Spinal cord (tissue), 9 donors: ENCODE measurements at regions not wholly inside any gene's neighbourhood (a gene's known extent, or its start where the extent isn't known, plus 50 kb on each side); places are given as distances from the start of the nearest gene placed in this dataset.
"Not testable (repeated sequence)": the region's sequence is repeated elsewhere in the genome, so short reads cannot be mapped to it uniquely, and the experiment has no call there.

Source experiments
- DNase-seq, 6 donors: peaks; one replicate each; pipeline versions ENCODE4 v3.0.0 to v3.0.0-alpha.2; 2013 to 2015; ENCODE audit warnings: low spot score in 6 of 6, low read depth in 4 of 6
- H3K27ac ChIP-seq: one replicate; pipeline ENCODE4 v1.5.1; 2013; ENCODE audit warnings: low read depth, low read length, control low read depth
- H3K27me3 ChIP-seq: one replicate; pipeline ENCODE4 v1.6.1; 2013; ENCODE audit warnings: low read length; ENCODE audit not compliant: control insufficient read depth, insufficient read depth
- H3K36me3 ChIP-seq: one replicate; pipeline ENCODE4 v1.6.1; 2013; ENCODE audit warnings: low read length; ENCODE audit not compliant: control insufficient read depth, insufficient read depth
- H3K4me1 ChIP-seq: one replicate; pipeline ENCODE4 v1.6.1; 2013; ENCODE audit warnings: low read length; ENCODE audit not compliant: control insufficient read depth, insufficient read depth
- H3K4me3 ChIP-seq: one replicate; pipeline ENCODE4 v1.5.1; 2013; ENCODE audit warnings: low read depth, low read length, control low read depth
- H3K9me3 ChIP-seq: one replicate; pipeline ENCODE4 v1.6.1; 2013; ENCODE audit warnings: low read length; ENCODE audit not compliant: control insufficient read depth, insufficient read depth
- WGBS: methylation state at CpG from one replicate; pipeline ENCODE4 v1.1.5; 2013; ENCODE audit warnings: missing lambda C conversion rate; ENCODE audit not compliant: insufficient coverage; 5-methylcytosine and 5-hydroxymethylcytosine counted together
- donor health status: healthy.

GRCh38 chr14:106276326-106277267 is 750.2 kb downstream of the TMEM121 start:
- Histone ChIP-seq H3K4me3 (no peak overlapping the region), H3K27ac (no peak overlapping the region), H3K36me3 (no peaks in the 10 kb centered on the region), H3K27me3 (no peaks in the 10 kb centered on the region), H3K9me3 (peaks cover 4% of the 10 kb centered on the region), H3K4me1 (no peaks in the 10 kb centered on the region)
- no peak for DNase-seq
- whole genome bisulfite sequencing: 57% methylated on average over 8 of the region's 12 CpGs

GRCh38 chr14:106277503-106277902 is 751.1 kb downstream of the TMEM121 start:
- H3K9me3 ChIP-seq: peaks cover 4% of the 10 kb centered on the region
- DNase-seq: no peak
- no peaks in the 10 kb centered on the region for H3K27me3 ChIP-seq
- H3K36me3 ChIP-seq: no peaks in the 10 kb centered on the region
- 0% methylated on average over 2 of the region's 3 CpGs for WGBS
- no peaks in the 10 kb centered on the region for H3K4me1 ChIP-seq
- H3K27ac ChIP-seq: no peak overlapping the region
- H3K4me3 ChIP-seq: no peak overlapping the region

- Histone ChIP-seq H3K4me1 (no peaks in the 10 kb centered on the region), H3K27me3 (no peaks in the 10 kb centered on the region), H3K36me3 (no peaks in the 10 kb centered on the region), H3K27ac (no peak overlapping the region), H3K9me3 (peaks cover 4% of the 10 kb centered on the region), H3K4me3 (no peak overlapping the region)
- no peak for DNase-seq
Observed at GRCh38 chr14:106280876-106281275, 754.5 kb downstream of the TMEM121 start.

- 73% methylated on average over 41 of the region's 41 CpGs for WGBS
- no peak for DNase-seq
- no peaks in the 10 kb centered on the region for H3K36me3 ChIP-seq
- H3K4me3 ChIP-seq: no peak overlapping the region
- peaks cover 3% of the 10 kb centered on the region for H3K9me3 ChIP-seq
- no peak overlapping the region for H3K27ac ChIP-seq
- no peaks in the 10 kb centered on the region for H3K27me3 ChIP-seq
- no peaks in the 10 kb centered on the region for H3K4me1 ChIP-seq
Observed at GRCh38 chr14:106286697-106287290, 760.4 kb downstream of the TMEM121 start.

- no peak overlapping the region for H3K27ac ChIP-seq
- no peak overlapping the region for H3K4me3 ChIP-seq
- H3K27me3 ChIP-seq: no peaks in the 10 kb centered on the region
- H3K4me1 ChIP-seq: no peaks in the 10 kb centered on the region
- 73% methylated on average over 22 of the region's 29 CpGs for WGBS
- H3K9me3 ChIP-seq: peaks cover 3% of the 10 kb centered on the region
- no peak for DNase-seq
- no peaks in the 10 kb centered on the region for H3K36me3 ChIP-seq
Observed at GRCh38 chr14:106287506-106287905, 761.1 kb downstream of the TMEM121 start.

- no peak overlapping the region for H3K27ac ChIP-seq
- peaks cover 6% of the 10 kb centered on the region for H3K9me3 ChIP-seq
- no peak overlapping the region for H3K4me3 ChIP-seq
- WGBS: no CpG with 5 or more reads among the region's 2 CpGs
- no peak for DNase-seq
- no peaks in the 10 kb centered on the region for H3K27me3 ChIP-seq
- no peaks in the 10 kb centered on the region for H3K4me1 ChIP-seq
- no peaks in the 10 kb centered on the region for H3K36me3 ChIP-seq
Observed at GRCh38 chr14:106291626-106292025, 765.2 kb downstream of the TMEM121 start.

GRCh38 chr14:106294324-106294723 is 767.9 kb downstream of the TMEM121 start:
- H3K27me3 ChIP-seq: no peaks in the 10 kb centered on the region
- no peak for DNase-seq
- H3K4me3 ChIP-seq: no peak overlapping the region
- no peak overlapping the region for H3K27ac ChIP-seq
- no peaks in the 10 kb centered on the region for H3K4me1 ChIP-seq
- peaks cover 3% of the 10 kb centered on the region for H3K9me3 ChIP-seq
- 0% methylated on average over 1 of the region's 1 CpG for WGBS
- no peaks in the 10 kb centered on the region for H3K36me3 ChIP-seq

GRCh38 chr14:106300951-106301510 is 774.6 kb downstream of the TMEM121 start:
- DNase-seq, H3K4me3 ChIP-seq, H3K9me3 ChIP-seq, H3K4me1 ChIP-seq, H3K27ac ChIP-seq, H3K27me3 ChIP-seq, H3K36me3 ChIP-seq: not testable (repeated sequence)
- 49% methylated on average over 2 of the region's 2 CpGs for WGBS

- H3K9me3 ChIP-seq, H3K4me1 ChIP-seq, H3K4me3 ChIP-seq, H3K36me3 ChIP-seq, H3K27me3 ChIP-seq, DNase-seq, H3K27ac ChIP-seq: not testable (repeated sequence)
- WGBS: 48% methylated on average over 3 of the region's 4 CpGs
Observed at GRCh38 chr14:106301609-106302008, 775.2 kb downstream of the TMEM121 start.
